Fibroblast of skin of abdomen (primary cell): ENCODE measurements at regions not wholly inside any gene's neighbourhood (a gene's known extent, or its start where the extent isn't known, plus 50 kb on each side); places are given as distances from the start of the nearest gene placed in this dataset.

ENCODE experiments used
- DNase-seq: peaks from one replicate; pipeline ENCODE4 v3.0.0-alpha.2; 2013

- no peak for DNase-seq
These were observed 171.2 kb upstream of the EGLN3 start for GRCh38 chr14:34122081-34122480.

- no peak for DNase-seq
These were observed 169.5 kb upstream of the EGLN3 start for GRCh38 chr14:34120185-34120977.

- DNase-seq = no peak
These were observed 168.4 kb upstream of the EGLN3 start for GRCh38 chr14:34119107-34119858.

GRCh38 chr14:34113991-34114390 is 163.1 kb upstream of the EGLN3 start:
- no peak for DNase-seq

- peak; percentile 74 for DNase-seq
These were observed 162.2 kb upstream of the EGLN3 start for GRCh38 chr14:34113005-34113511.

GRCh38 chr14:34111953-34112352 is 161.1 kb upstream of the EGLN3 start:
- no peak for DNase-seq

GRCh38 chr14:34111505-34111904 is 160.6 kb upstream of the EGLN3 start:
- no peak for DNase-seq

GRCh38 chr14:34110531-34110930 is 159.7 kb upstream of the EGLN3 start:
- peak; percentile 35 for DNase-seq

GRCh38 chr14:34107441-34107840 is 156.6 kb upstream of the EGLN3 start:
- DNase-seq = no peak

- DNase-seq = no peak
These were observed 155.4 kb upstream of the EGLN3 start for GRCh38 chr14:34106310-34106709.

- DNase-seq = no peak
These were observed 153.9 kb upstream of the EGLN3 start for GRCh38 chr14:34104489-34105397.

GRCh38 chr14:34103176-34103575 is 152.3 kb upstream of the EGLN3 start:
- no peak for DNase-seq

GRCh38 chr14:34099635-34100034 is 148.8 kb upstream of the EGLN3 start:
- no peak for DNase-seq

GRCh38 chr14:34098985-34099349 is 148.1 kb upstream of the EGLN3 start:
- DNase-seq = no peak

- DNase-seq = peak; percentile 39
These were observed 147.4 kb upstream of the EGLN3 start for GRCh38 chr14:34098045-34098984.

- DNase-seq = no peak
These were observed 146.8 kb upstream of the EGLN3 start for GRCh38 chr14:34097644-34098043.

GRCh38 chr14:34094384-34094783 is 143.5 kb upstream of the EGLN3 start:
- DNase-seq = no peak

- DNase-seq = no peak
These were observed 143.0 kb upstream of the EGLN3 start for GRCh38 chr14:34093883-34094282.

- no peak for DNase-seq
These were observed 139.6 kb upstream of the EGLN3 start for GRCh38 chr14:34090451-34090850.

GRCh38 chr14:34088914-34089313 is 138.0 kb upstream of the EGLN3 start:
- no peak for DNase-seq

- no peak for DNase-seq
These were observed 136.7 kb upstream of the EGLN3 start for GRCh38 chr14:34087571-34087970.
